ENCODE measurements at regions not wholly inside any gene's neighbourhood (a gene's known extent, or its start where the extent isn't known, plus 50 kb on each side); places are given as distances from the start of the nearest gene placed in this dataset.

GRCh38 chr2:45178854-45179253 lies 169.6 kb upstream of the SIX2 start:
- peak; percentile 75 for DNase-seq (ENCODE audit: low read depth)

GRCh38 chr2:45178359-45178758 lies 169.1 kb upstream of the SIX2 start:
- no peak for DNase-seq (ENCODE audit: low read depth)

GRCh38 chr2:45177870-45178269 lies 168.6 kb upstream of the SIX2 start:
- peak; percentile 98 for DNase-seq (ENCODE audit: low read depth)

GRCh38 chr2:45176390-45176789 lies 167.1 kb upstream of the SIX2 start:
- DNase-seq (ENCODE audit: low read depth) = no peak

GRCh38 chr2:45173513-45173912 lies 164.3 kb upstream of the SIX2 start:
- peak; percentile 98 for DNase-seq (ENCODE audit: low read depth)

GRCh38 chr2:45172760-45173392 lies 163.6 kb upstream of the SIX2 start:
- peak; percentile 81 for DNase-seq (ENCODE audit: low read depth)

GRCh38 chr2:45172142-45172541 lies 162.9 kb upstream of the SIX2 start:
- no peak for DNase-seq (ENCODE audit: low read depth)

GRCh38 chr2:45171136-45171501 lies 161.9 kb upstream of the SIX2 start:
- DNase-seq (ENCODE audit: low read depth) = no peak

GRCh38 chr2:45170191-45171135 lies 161.2 kb upstream of the SIX2 start:
- no peak for DNase-seq (ENCODE audit: low read depth)

- peak; percentile 13 for DNase-seq (ENCODE audit: low read depth)
Observed at GRCh38 chr2:45169339-45170190, 160.3 kb upstream of the SIX2 start.

GRCh38 chr2:45168711-45169338 lies 159.6 kb upstream of the SIX2 start:
- no peak for DNase-seq (ENCODE audit: low read depth)

- DNase-seq (ENCODE audit: low read depth) = no peak
Observed at GRCh38 chr2:45167920-45168629, 158.8 kb upstream of the SIX2 start.

GRCh38 chr2:45166229-45166890 lies 157.1 kb upstream of the SIX2 start:
- DNase-seq (ENCODE audit: low read depth) = no peak

GRCh38 chr2:45162711-45163110 lies 153.5 kb upstream of the SIX2 start:
- no peak for DNase-seq (ENCODE audit: low read depth)

GRCh38 chr2:45156605-45157004 lies 147.4 kb upstream of the SIX2 start:
- no peak for DNase-seq (ENCODE audit: low read depth)

GRCh38 chr2:45154606-45155155 lies 145.4 kb upstream of the SIX2 start:
- DNase-seq (ENCODE audit: low read depth) = no peak

GRCh38 chr2:45154144-45154543 lies 144.9 kb upstream of the SIX2 start:
- no peak for DNase-seq (ENCODE audit: low read depth)

GRCh38 chr2:45153121-45153520 lies 143.9 kb upstream of the SIX2 start:
- no peak for DNase-seq (ENCODE audit: low read depth)

GRCh38 chr2:45152691-45153090 lies 143.4 kb upstream of the SIX2 start:
- DNase-seq (ENCODE audit: low read depth) = no peak

- no peak for DNase-seq (ENCODE audit: low read depth)
Observed at GRCh38 chr2:45145073-45145899, 136.0 kb upstream of the SIX2 start.

Measured in EH (cell line).